CD14-positive monocyte (primary cell): ENCODE measurements at regions not wholly inside any gene's neighbourhood (a gene's known extent, or its start where the extent isn't known, plus 50 kb on each side); places are given as distances from the start of the nearest gene placed in this dataset.

Experiments used
- DNase-seq, 3 donors: peaks; one replicate each; pipeline ENCODE4 v3.0.0-alpha.2; 2011 to 2022
- H2AFZ ChIP-seq: 2 replicates; pipeline ENCODE4 v1.6.0; 2012; ENCODE audit warnings: mild to moderate bottlenecking, low read depth, low read length, inconsistent platforms; ENCODE audit not compliant: insufficient read depth, poor library complexity, severe bottlenecking
- H3K27ac ChIP-seq, 2 donors: 1 replicate in 1 of 2; 2 replicates in 1 of 2; pipeline ENCODE4 v1.5.1; 2012 to 2013; ENCODE audit warnings: low read length in 2 of 2, control low read depth in 1 of 2, inconsistent platforms in 1 of 2, low read depth in 1 of 2, mild to moderate bottlenecking in 1 of 2
- H3K27me3 ChIP-seq, 2 donors: one replicate each; pipeline versions ENCODE4 v1.6.0 to v1.6.1; 2011 to 2013; ENCODE audit warnings: low read length in 2 of 2; ENCODE audit not compliant: control insufficient read depth in 2 of 2, insufficient read depth in 2 of 2
- H3K36me3 ChIP-seq, 2 donors: replicated peaks in 1 of 2; 1 replicate in 1 of 2; 2 replicates in 1 of 2; pipeline versions ENCODE4 v1.5.1 to v1.6.1; 2012 to 2013; ENCODE audit warnings: low read length in 2 of 2, control low read depth in 1 of 2, inconsistent platforms in 1 of 2, mild to moderate bottlenecking in 1 of 2; ENCODE audit not compliant: insufficient read depth in 2 of 2, control insufficient read depth in 1 of 2
- H3K4me1 ChIP-seq, 2 donors: 1 replicate in 1 of 2; 2 replicates in 1 of 2; pipeline versions ENCODE4 v1.5.1 to v1.6.1; 2012 to 2013; ENCODE audit warnings: low read length in 2 of 2, control low read depth in 1 of 2, inconsistent platforms in 1 of 2, mild to moderate bottlenecking in 1 of 2, moderate library complexity in 1 of 2; ENCODE audit not compliant: insufficient read depth in 2 of 2, control insufficient read depth in 1 of 2
- H3K4me2 ChIP-seq: replicated peaks from 2 replicates; pipeline ENCODE3; 2012; ENCODE audit warnings: low read length, moderate library complexity, mild to moderate bottlenecking; ENCODE audit not compliant: poor library complexity, severe bottlenecking; ENCODE audit errors: extremely low read depth
- H3K4me3 ChIP-seq, 3 experiments: fragments of 200-600 bp in 1 of 3; sonication (generic) in 1 of 3; replicated peaks in 1 of 3; 1 replicate in 2 of 3; 2 replicates in 1 of 3; pipeline ENCODE4 v1.5.1; 2011 to 2013; ENCODE audit warnings: low read length in 3 of 3, mild to moderate bottlenecking in 3 of 3, control low read depth in 2 of 3, low read depth in 2 of 3, inconsistent platforms in 1 of 3, moderate library complexity in 1 of 3
- H3K79me2 ChIP-seq: 2 replicates; pipeline ENCODE4 v1.6.0; 2012; ENCODE audit warnings: mild to moderate bottlenecking, control low read depth, inconsistent platforms, low read length, moderate library complexity; ENCODE audit not compliant: insufficient read depth
- H3K9ac ChIP-seq: 2 replicates; pipeline ENCODE4 v1.6.0; 2017; ENCODE audit warnings: low read length, mild to moderate bottlenecking; ENCODE audit not compliant: insufficient read depth, poor library complexity, severe bottlenecking
- H3K9me3 ChIP-seq, 2 donors: replicated peaks in 1 of 2; 1 replicate in 1 of 2; 2 replicates in 1 of 2; pipeline versions ENCODE4 v1.5.1 to v1.6.1; 2012 to 2013; ENCODE audit warnings: low read length in 2 of 2, control low read depth in 1 of 2; ENCODE audit not compliant: control insufficient read depth in 1 of 2, insufficient read depth in 1 of 2
- H4K20me1 ChIP-seq: 2 replicates; pipeline ENCODE4 v1.6.0; 2012; ENCODE audit warnings: mild to moderate bottlenecking, low read length, control low read depth, moderate library complexity; ENCODE audit not compliant: insufficient read depth
- H3K27ac Mint-ChIP-seq, 7 donors: one replicate each; pipeline ENCODE4 v1.8.0; 2020; ENCODE audit warnings: mild to moderate bottlenecking in 7 of 7, mixed read lengths in 7 of 7, moderate library complexity in 6 of 7, inconsistent platforms in 2 of 7
- H3K27me3 Mint-ChIP-seq, 3 donors: one replicate each; pipeline ENCODE4 v1.8.0; 2021 to 2022; ENCODE audit warnings: low read depth in 3 of 3, mild to moderate bottlenecking in 3 of 3, mixed read lengths in 3 of 3, moderate library complexity in 3 of 3, inconsistent platforms in 1 of 3
- H3K36me3 Mint-ChIP-seq, 2 donors: one replicate each; pipeline ENCODE4 v1.8.0; 2020; ENCODE audit warnings: mixed read lengths in 2 of 2, inconsistent platforms in 1 of 2, mild to moderate bottlenecking in 1 of 2
- H3K4me1 Mint-ChIP-seq: one replicate; pipeline ENCODE4 v1.8.0; 2020; ENCODE audit warnings: mild to moderate bottlenecking, mixed read lengths
- H3K4me3 Mint-ChIP-seq, 2 donors: one replicate each; pipeline ENCODE4 v1.8.0; 2020; ENCODE audit warnings: mild to moderate bottlenecking in 2 of 2, mixed read lengths in 2 of 2, moderate library complexity in 1 of 2
- H3K9me3 Mint-ChIP-seq, 7 donors: one replicate each; pipeline ENCODE4 v1.8.0; 2020 to 2022; ENCODE audit warnings: mixed read lengths in 7 of 7, mild to moderate bottlenecking in 6 of 7, moderate library complexity in 6 of 7, inconsistent platforms in 2 of 7
- CTCF ChIP-seq: fragments of 200-600 bp; IDR thresholded peaks from one replicate; pipeline ENCODE4 v1.8.0; 2022; ENCODE audit warnings: antibody characterized with exemption, mild to moderate bottlenecking
- WGBS: methylation state at CpG from one replicate; pipeline ENCODE4 v1.1.5; 2013; ENCODE audit warnings: missing lambda C conversion rate; ENCODE audit not compliant: insufficient coverage; 5-methylcytosine and 5-hydroxymethylcytosine counted together
- intact Hi-C, 2 donors: fragments of 100-400 bp; cut with micrococcal nuclease; formaldehyde crosslinking; loops; one replicate each; pipeline versions ENCODE4 v1.15.0 to v1.15.1; 2023

GRCh38 chr5:29485333-29485732 lies 1708.2 kb upstream of the CDH6 start:
- H3K4me1 Mint-ChIP-seq = no peaks in the 10 kb centered on the region
- intact Hi-C loops = loop anchor here in 1 of 2 donors (2.0 kb wide), 1 partner anchor 13 kb away; no protein-coding TSS in a partner anchor
- no peak for DNase-seq
- no CpG with 5 or more reads among the region's 3 CpGs for WGBS
- H3K9me3 ChIP-seq = peaks cover 9 to 11% of the 10 kb centered on the region in 2 donors
- H3K4me3 ChIP-seq = no peak overlapping the region
- peaks cover 0 to 10% (median 4%) of the 10 kb centered on the region in 7 donors for H3K9me3 Mint-ChIP-seq
- no peak overlapping the region for H3K4me3 Mint-ChIP-seq
- no peak overlapping the region for H2AFZ ChIP-seq
- no peak overlapping the region for H3K9ac ChIP-seq
- no peak overlapping the region for H3K27ac ChIP-seq
- H3K27me3 ChIP-seq = no peaks in the 10 kb centered on the region
- peaks cover 0 to 2% (median 0%) of the 10 kb centered on the region in 3 donors for H3K27me3 Mint-ChIP-seq
- no peaks in the 10 kb centered on the region for H3K36me3 ChIP-seq
- no peak for TF ChIP-seq CTCF
- no peaks in the 10 kb centered on the region for H4K20me1 ChIP-seq
- no peaks in the 10 kb centered on the region for H3K4me1 ChIP-seq
- H3K27ac Mint-ChIP-seq = no peak overlapping the region
- no peaks in the 10 kb centered on the region for H3K36me3 Mint-ChIP-seq
- H3K79me2 ChIP-seq = no peaks in the 10 kb centered on the region
- no peak overlapping the region for H3K4me2 ChIP-seq

GRCh38 chr5:29469581-29469980 lies 1723.9 kb upstream of the CDH6 start:
- H3K27ac Mint-ChIP-seq = no peak overlapping the region
- no peak for TF ChIP-seq CTCF
- Histone ChIP-seq H3K4me1 (no peaks in the 10 kb centered on the region), H3K4me3 (no peak overlapping the region), H3K9me3 (peaks cover 8 to 16% of the 10 kb centered on the region in 2 donors), H3K79me2 (no peaks in the 10 kb centered on the region), H2AFZ (no peak overlapping the region), H3K27me3 (no peaks in the 10 kb centered on the region), H3K9ac (no peak overlapping the region), H3K27ac (no peak overlapping the region), H4K20me1 (no peaks in the 10 kb centered on the region), H3K4me2 (no peak overlapping the region), H3K36me3 (no peaks in the 10 kb centered on the region)
- H3K9me3 Mint-ChIP-seq = peaks cover 0 to 9% (median 7%) of the 10 kb centered on the region in 7 donors
- WGBS = no CpG with 5 or more reads among the region's 1 CpG
- DNase-seq = no peak
- peaks cover 0 to 6% (median 0%) of the 10 kb centered on the region in 3 donors for H3K27me3 Mint-ChIP-seq
- H3K4me3 Mint-ChIP-seq = no peak overlapping the region
- intact Hi-C loops = no loop called here
- H3K4me1 Mint-ChIP-seq = no peaks in the 10 kb centered on the region
- H3K36me3 Mint-ChIP-seq = no peaks in the 10 kb centered on the region
